HG02759 (cell line): ENCODE measurements at regions not wholly inside any gene's neighbourhood (a gene's known extent, or its start where the extent isn't known, plus 50 kb on each side); places are given as distances from the start of the nearest gene placed in this dataset.

ENCODE experiments used
- ATAC-seq: cut with Tn5 transposase; IDR thresholded peaks from one replicate; pipeline ENCODE4 v1.9.1; 2021; ENCODE audit warnings: mild to moderate bottlenecking, moderate library complexity; ENCODE audit not compliant: unreplicated experiment

- ATAC-seq, result no peak
Measured at GRCh38 chr9:118871531-118871930, 497.7 kb downstream of the BRINP1 start.

- ATAC-seq, result no peak
Measured at GRCh38 chr9:118882684-118883083, 486.6 kb downstream of the BRINP1 start.

GRCh38 chr9:118883411-118883810 lies 485.8 kb downstream of the BRINP1 start:
- no peak for ATAC-seq

GRCh38 chr9:118891213-118891612 lies 478.0 kb downstream of the BRINP1 start:
- ATAC-seq, result no peak

GRCh38 chr9:118896324-118897000 lies 472.8 kb downstream of the BRINP1 start:
- ATAC-seq, result no peak

- no peak for ATAC-seq
Measured at GRCh38 chr9:118918180-118918579, 451.1 kb downstream of the BRINP1 start.

GRCh38 chr9:118928722-118929121 lies 440.5 kb downstream of the BRINP1 start:
- ATAC-seq, result no peak

- ATAC-seq, result no peak
Measured at GRCh38 chr9:118929287-118929686, 439.9 kb downstream of the BRINP1 start.

GRCh38 chr9:118931941-118932340 lies 437.3 kb downstream of the BRINP1 start:
- ATAC-seq, result no peak

GRCh38 chr9:118938581-118938980 lies 430.7 kb downstream of the BRINP1 start:
- no peak for ATAC-seq

GRCh38 chr9:118940473-118940872 lies 428.8 kb downstream of the BRINP1 start:
- no peak for ATAC-seq

- no peak for ATAC-seq
Measured at GRCh38 chr9:118946669-118947068, 422.6 kb downstream of the BRINP1 start.

GRCh38 chr9:118954857-118955256 lies 414.4 kb downstream of the BRINP1 start:
- ATAC-seq, result no peak

- ATAC-seq, result no peak
Measured at GRCh38 chr9:118957585-118957984, 411.6 kb downstream of the BRINP1 start.

GRCh38 chr9:118959366-118959765 lies 409.9 kb downstream of the BRINP1 start:
- ATAC-seq, result no peak

GRCh38 chr9:118961857-118962256 lies 407.4 kb downstream of the BRINP1 start:
- ATAC-seq, result no peak

GRCh38 chr9:118962426-118962825 lies 406.8 kb downstream of the BRINP1 start:
- no peak for ATAC-seq

- ATAC-seq, result no peak
Measured at GRCh38 chr9:118963674-118964073, 405.6 kb downstream of the BRINP1 start.

GRCh38 chr9:118967901-118968300 lies 401.3 kb downstream of the BRINP1 start:
- no peak for ATAC-seq

GRCh38 chr9:118975736-118976135 lies 393.5 kb downstream of the BRINP1 start:
- ATAC-seq, result no peak

- no peak for ATAC-seq
Measured at GRCh38 chr9:118976160-118976559, 393.1 kb downstream of the BRINP1 start.

GRCh38 chr9:118984607-118985006 lies 384.6 kb downstream of the BRINP1 start:
- no peak for ATAC-seq

- ATAC-seq, result no peak
Measured at GRCh38 chr9:118985851-118986250, 383.4 kb downstream of the BRINP1 start.
